Activated gamma-delta T cell (primary cell): ENCODE measurements at regions not wholly inside any gene's neighbourhood (a gene's known extent, or its start where the extent isn't known, plus 50 kb on each side); places are given as distances from the start of the nearest gene placed in this dataset.

Experiments used
- DNase-seq: peaks from one replicate; lab custom pipeline; 2025; lab: John Stamatoyannopoulos, UW

GRCh38 chr21:22758478-22758877 is 1760.3 kb downstream of the NCAM2 start:
- DNase-seq = no peak

DNA sequence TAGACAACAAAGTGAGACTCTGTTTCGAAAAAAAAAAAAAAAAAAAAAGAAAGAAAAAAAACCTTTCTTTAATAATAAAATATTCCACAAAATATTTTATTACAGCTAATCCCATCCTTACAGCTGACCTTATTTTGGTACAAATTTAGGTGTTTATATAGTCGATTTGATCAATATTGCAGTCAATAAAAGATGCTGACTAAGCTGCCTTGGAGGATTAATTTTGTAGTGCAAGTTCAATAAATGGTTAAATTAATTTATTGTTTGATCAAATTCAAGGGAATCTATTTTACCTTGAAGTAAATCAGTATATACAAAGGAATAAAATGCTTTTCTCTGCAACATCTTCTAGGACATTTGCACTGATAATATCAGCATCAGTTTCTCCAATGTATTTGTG is 1764.3 kb downstream of the NCAM2 start:
- no peak for DNase-seq

- no peak for DNase-seq
These were observed 1765.2 kb downstream of the NCAM2 start for GRCh38 chr21:22763442-22763841.

- no peak for DNase-seq
These were observed 1766.0 kb downstream of the NCAM2 start for GRCh38 chr21:22764222-22764621.

DNA sequence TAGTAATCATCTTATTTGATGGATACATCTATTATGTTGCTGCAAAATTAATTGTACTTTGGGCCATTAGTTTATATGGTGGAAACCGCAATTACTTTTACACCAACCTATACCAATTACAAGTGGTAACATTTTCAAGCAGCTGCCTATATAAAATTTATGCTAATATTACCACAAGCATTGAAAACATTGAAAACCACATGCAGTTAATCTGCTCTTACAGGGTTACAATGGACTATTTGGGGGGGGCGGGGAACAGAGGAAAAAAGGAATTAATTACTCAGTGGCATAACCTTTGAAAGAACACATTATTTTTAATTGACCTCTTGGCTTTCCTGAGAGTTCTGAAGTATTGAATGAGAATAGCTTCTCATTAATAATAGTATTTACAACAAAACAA is 1793.2 kb downstream of the NCAM2 start:
- DNase-seq = no peak

- DNase-seq = no peak
These were observed 1793.9 kb downstream of the NCAM2 start for GRCh38 chr21:22791986-22792560.

- no peak for DNase-seq
These were observed 1796.9 kb downstream of the NCAM2 start for GRCh38 chr21:22795091-22795490.

GRCh38 chr21:22795644-22796043 is 1797.4 kb downstream of the NCAM2 start:
- DNase-seq = no peak

DNA sequence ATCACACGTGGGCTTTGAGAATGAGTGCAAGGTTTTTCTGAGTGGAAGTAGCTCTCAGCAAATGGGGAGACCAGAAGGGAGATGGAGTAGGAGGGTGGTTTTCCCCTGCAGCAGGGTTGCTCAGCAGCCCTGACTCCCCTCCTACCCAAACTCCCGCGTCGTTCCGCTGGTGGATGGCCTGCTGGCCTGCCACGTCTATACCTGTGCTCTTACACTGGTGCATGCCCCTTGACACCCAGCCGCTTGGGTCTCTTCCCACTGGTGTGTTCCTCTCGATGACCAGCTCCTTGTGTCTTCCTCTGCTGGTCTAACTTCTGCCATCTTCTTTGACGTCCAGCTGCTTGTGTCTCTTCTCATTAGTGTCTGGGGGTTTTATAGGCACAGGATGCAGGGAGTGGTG is 1797.9 kb downstream of the NCAM2 start:
- DNase-seq = no peak

- DNase-seq = no peak
These were observed 1805.9 kb downstream of the NCAM2 start for GRCh38 chr21:22804151-22804550.

DNA sequence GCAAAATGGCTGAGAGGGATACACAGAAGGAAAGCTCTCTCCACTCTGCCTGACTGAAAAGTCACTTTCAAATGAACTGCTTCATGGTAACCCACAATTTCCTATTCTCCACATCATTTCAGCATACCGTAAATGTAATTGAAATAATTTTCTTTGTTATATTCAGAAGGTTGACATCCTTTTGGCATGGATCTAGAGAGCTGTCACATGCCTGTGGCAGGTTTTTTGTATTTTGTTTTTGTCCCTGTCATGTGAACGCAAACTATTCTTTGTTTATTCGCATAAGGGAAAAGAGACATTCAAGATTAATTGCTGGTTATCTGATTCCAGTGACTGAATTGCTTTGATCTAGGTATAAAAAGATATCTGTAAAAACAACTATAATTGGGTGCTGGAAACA is 1808.1 kb downstream of the NCAM2 start:
- no peak for DNase-seq

DNA sequence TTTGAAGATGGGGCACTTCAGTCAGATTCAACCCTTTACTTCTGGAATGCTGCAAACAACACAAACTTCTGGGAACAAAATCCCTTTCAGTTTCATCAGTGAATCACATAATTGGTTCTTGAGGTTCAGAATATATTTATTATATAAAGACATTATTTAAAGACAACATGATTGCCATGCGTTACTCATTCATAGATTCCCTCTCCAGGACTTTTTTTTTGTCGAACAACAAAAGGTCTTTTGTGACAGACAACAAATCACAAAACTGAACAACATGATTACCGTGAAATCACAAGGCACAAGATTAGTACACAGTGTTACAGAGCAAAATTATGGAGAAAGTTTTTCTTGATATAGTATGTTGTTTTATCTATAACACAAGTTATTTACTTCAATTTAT is 1815.0 kb downstream of the NCAM2 start:
- DNase-seq = no peak

DNA sequence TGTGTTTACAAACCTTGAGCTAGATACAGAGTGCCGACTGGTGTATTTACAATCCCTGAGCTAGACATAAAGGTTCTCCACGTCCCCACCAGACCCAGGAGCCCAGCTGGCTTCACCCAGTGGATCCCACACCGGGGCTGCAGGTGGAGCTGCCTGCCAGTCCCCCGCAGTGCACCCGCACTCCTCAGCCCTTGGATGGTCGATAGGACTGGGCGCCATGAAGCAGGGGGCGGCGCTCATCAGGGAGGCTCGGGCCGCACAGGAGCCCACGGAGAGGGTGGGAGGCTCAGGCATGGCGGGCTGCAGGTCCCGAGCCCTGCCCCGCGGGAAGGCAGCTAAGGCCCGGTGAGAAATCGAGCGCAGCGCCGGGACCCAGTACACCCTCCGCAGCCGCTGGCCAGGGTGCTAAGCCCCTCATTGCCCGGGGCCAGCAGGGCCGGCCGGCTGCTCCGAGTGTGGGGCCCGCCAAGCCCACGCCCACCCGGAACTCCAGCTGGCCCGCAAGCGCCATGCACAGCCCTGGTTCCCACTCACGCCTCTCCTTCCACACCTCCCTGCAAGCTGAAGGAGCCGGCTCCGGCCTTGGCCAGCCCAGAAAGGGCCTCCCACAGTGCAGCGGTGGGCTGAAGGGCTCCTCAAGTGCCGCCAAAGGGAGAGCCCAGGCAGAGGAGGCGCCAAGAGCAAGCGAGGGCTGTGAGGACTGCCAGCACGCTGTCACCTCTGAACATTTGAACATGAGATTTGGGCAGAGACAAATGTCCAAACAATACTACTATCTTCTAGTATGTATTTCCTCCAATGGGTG is 1820.7 kb downstream of the NCAM2 start:
- peak; percentile 8 for DNase-seq

GRCh38 chr21:22827422-22827821 is 1829.2 kb downstream of the NCAM2 start:
- no peak for DNase-seq

DNA sequence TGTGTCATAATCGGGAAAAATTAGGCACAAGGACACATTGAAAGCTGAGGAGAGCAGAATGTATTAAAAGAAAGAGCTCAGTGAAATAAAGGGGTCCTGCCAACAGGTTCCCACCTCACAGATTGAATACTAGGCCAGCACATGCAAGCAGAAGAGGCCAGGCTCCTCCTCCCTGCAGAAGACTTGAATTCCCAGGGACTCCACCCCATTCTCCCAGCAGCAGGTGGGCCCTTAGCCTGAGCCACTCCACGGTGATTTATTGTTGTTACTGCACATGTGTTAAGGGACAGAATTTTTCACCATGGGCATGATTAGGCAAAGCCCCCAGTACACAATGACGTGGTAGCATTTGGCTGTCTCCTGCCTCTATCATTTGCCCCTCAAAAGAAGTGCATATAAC is 1844.7 kb downstream of the NCAM2 start:
- DNase-seq = no peak

GRCh38 chr21:22855581-22855980 is 1857.4 kb downstream of the NCAM2 start:
- no peak for DNase-seq

DNA sequence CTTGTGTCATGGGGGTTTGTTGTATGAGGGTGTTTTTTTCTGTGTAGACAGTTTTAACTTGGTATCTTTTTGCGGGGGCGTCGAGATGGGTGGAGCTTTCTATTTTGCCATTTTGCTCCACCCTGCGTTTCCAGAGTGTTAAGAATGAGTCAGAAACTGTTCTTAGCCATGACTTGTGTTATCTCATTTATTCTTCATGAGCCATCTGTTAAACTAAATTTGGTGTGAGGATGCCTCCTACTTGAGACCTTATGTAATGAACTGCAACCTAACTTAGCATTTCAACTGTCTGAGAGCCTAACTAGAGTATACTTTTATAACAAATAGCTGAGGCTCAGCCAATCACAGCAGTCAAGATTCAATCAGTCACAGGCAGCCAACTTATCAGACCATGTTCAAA is 1873.5 kb downstream of the NCAM2 start:
- no peak for DNase-seq

DNA sequence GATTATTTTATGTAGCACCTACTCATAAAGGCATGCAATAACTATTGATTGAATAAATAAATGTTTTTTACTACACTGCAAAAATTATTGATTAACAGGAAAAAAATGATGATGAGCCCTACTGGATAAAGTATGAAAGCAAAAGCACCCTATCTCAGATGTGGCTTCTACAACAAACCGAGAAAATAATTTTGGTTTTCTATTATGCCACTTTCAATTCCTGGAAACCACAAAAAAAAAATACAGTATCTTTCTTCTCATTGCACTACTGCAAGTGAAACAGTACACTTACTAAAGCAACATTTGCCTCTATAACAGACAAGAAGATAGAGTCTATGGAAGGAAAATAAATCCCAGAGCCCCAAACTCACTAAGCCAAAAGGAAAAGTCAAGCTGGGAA is 1882.4 kb downstream of the NCAM2 start:
- DNase-seq = no peak

DNA sequence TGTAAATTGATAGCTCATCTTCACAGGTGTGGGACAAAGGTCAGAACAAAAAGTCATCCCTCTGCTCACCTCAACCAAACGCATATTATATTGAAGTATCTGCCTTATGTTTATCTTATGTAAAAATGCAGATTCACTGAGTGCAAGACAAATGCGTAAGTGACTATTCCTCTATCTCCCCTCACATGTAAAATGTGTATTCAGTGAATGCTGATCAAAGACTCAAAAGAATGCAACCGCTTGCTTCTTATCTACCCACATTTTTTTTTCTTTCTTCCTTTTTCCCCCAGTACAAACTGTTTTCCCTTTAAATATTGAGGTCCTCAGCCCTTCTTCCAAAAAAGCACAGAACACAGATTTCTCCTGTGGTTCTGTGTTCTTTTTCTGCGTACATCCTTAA is 1882.9 kb downstream of the NCAM2 start:
- no peak for DNase-seq

DNA sequence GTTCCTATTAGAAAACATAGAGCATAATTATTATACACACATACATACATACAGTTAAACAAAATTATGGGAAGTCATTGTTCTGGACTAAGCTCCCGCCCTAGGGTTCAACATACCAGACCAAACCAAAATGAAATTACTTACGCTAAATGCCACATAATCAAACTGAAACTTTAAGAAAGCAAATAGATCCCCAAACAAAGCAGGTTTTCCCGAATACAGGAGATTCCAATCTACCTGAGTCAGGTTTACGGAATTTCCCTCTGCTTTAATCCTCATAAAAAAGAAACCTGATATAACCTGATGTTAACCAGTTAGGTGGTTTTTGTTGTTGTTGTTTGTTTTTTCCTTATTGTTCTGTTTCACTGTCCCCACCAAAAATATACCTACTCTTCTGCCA is 1886.9 kb downstream of the NCAM2 start:
- DNase-seq = no peak

- no peak for DNase-seq
These were observed 1887.4 kb downstream of the NCAM2 start for GRCh38 chr21:22885614-22886013.

DNA sequence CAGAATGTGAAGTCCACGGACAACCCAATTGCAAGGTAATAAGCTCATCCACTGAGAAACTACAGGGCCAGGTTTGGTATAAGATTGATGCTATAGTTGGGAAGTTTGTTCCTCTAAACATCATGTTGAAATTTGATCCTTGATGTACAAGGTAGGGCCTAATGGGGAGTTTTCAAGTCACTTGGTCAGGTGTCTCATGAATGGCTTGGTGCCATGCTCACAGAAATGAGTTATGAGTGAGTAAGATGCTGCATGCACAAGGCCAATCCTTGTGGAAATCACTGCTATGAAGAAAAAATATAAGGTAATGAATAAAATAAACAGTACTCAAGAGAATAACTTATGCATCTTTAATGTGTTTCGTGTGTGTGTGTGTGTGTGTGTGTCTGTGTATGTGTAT is 1891.2 kb downstream of the NCAM2 start:
- no peak for DNase-seq

DNA sequence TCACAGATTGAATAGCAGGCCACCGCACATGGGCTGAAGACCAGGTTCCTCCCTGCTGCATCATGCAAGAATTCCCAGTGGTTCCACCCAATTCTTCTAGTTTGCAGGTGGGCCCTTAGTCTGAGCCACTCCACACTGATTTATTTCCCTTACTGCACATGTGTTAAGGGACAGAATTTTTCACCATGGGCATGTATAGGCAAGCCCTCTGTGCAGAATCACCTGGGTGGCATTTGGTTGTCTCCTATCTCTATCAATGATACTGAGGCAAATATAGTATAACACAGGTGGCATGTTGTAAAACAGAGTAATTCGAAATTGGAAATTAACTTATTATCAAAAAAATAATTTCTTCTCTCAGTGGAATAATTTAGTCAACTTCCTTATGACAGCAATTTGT is 1892.4 kb downstream of the NCAM2 start:
- DNase-seq = no peak

- no peak for DNase-seq
These were observed 1893.8 kb downstream of the NCAM2 start for GRCh38 chr21:22892028-22892427.
